22Rv1 (cell line): ENCODE measurements at regions not wholly inside any gene's neighbourhood (a gene's known extent, or its start where the extent isn't known, plus 50 kb on each side); places are given as distances from the start of the nearest gene placed in this dataset.

Experiments used
- H3K27ac ChIP-seq: fragments of 450-650 bp; 2 replicates; pipeline ENCODE4 v1.5.1; 2017
- ZFX ChIP-seq: fragments of 450-650 bp; IDR thresholded peaks from 2 replicates; pipeline ENCODE4 v1.6.1; 2017; ENCODE audit warnings: antibody characterized with exemption, borderline replicate concordance
- TF ChIP-seq, protein P1 (sequence below): fragments of 450-650 bp; IDR thresholded peaks from 2 replicates; pipeline ENCODE4 v1.5.1; 2017; ENCODE audit warnings: mild to moderate bottlenecking

DNA sequence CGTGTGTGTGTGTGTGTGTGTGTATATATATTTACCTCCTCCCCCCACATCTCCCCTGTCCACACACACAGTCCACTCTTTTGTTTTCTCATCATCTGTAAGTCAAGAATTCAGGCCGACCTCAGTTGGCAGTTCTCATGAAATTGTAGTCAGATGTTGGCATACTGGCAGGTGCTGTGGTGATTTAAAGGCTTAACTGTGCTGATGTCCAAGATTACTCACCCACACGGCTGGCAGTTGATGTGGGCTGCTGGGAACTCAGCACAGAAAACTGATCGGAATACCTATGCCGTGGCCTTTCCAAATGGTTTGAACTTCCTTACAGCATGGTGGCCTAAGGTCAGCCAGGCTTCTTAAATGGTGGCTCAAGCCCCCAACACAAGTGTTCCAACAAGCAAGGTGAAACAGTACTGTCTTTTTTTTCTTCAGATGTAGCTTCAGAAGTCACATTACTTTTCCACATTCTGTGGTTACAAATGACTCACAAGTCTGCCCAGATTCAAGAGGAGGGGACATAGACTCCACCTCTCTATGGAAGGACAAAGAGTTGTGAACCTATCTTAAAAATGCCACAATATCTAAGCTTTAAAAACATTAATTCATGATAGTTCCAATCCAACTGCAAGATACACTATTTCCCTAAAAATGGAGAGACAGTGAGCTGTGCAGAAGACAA, 198.5 kb upstream of the HS3ST4 start:
- TF ChIP-seq ZFX: no peak
- TF ChIP-seq, protein P1, sequence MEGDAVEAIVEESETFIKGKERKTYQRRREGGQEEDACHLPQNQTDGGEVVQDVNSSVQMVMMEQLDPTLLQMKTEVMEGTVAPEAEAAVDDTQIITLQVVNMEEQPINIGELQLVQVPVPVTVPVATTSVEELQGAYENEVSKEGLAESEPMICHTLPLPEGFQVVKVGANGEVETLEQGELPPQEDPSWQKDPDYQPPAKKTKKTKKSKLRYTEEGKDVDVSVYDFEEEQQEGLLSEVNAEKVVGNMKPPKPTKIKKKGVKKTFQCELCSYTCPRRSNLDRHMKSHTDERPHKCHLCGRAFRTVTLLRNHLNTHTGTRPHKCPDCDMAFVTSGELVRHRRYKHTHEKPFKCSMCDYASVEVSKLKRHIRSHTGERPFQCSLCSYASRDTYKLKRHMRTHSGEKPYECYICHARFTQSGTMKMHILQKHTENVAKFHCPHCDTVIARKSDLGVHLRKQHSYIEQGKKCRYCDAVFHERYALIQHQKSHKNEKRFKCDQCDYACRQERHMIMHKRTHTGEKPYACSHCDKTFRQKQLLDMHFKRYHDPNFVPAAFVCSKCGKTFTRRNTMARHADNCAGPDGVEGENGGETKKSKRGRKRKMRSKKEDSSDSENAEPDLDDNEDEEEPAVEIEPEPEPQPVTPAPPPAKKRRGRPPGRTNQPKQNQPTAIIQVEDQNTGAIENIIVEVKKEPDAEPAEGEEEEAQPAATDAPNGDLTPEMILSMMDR: no peak
- H3K27ac ChIP-seq: no peak overlapping the region

DNA sequence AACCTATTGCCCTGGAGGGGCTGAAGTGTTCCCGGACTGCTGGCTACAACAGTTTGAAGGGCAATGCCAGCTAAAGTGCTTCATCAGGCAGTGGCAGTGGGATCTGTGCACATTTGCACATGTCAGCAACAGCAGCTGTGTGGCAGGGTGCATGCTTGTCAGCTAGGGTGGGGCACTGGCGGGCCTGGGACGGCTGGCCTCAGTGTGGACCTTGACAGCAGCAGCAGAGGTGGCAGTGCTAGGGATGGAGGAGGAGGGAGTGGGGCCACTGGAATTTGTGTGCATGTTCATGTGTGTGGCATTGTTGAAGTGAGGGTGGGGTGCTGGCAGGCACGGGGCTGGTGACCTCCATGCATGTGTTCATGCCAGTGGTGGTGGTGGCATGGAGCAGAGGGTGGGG, 203.3 kb upstream of the HS3ST4 start:
- no peak overlapping the region for H3K27ac ChIP-seq
- TF ChIP-seq, protein P1: no peak
- no peak for TF ChIP-seq ZFX

DNA sequence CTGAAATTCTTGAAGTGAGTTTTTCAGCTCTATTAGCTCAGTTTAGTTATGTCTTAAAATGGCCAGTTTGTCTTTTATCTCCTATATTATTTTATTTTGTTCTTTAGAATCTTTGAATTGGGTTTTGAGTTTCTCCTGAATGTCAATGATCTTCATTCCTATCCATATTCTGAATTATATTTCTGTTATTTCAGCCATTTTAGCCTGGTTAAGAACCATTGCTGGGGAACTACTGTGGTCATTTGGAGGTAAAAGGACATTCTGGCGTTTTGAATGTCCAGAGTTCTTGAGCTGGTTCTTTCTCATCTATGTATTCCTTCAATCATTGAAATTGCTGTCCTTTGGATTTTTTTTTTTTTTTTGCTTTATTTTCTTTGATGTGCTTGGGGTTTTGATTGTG, 203.9 kb upstream of the HS3ST4 start:
- TF ChIP-seq, protein P1: no peak
- no peak for TF ChIP-seq ZFX
- H3K27ac ChIP-seq: no peak overlapping the region

DNA sequence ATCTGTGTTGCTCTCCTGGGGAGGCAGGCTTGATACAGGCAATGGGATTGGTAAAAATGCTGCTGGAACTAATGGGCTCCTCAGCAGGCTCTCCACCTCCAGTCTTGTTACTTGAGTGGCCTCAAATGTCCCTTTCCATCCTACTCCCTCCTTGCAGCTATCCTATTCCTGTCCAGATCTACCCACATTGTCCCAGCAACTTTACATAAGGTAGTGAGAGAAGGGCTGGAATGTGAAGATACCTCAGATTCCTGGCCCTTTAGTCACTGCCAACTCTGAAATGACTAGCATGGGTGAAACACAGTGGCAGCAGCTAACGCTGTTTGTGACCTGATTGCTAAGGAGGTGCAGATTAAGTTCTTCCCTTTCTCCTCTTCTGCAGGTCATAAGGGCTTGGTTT, 210.1 kb upstream of the HS3ST4 start:
- no peak overlapping the region for H3K27ac ChIP-seq
- no peak for TF ChIP-seq ZFX
- TF ChIP-seq, protein P1: no peak

DNA sequence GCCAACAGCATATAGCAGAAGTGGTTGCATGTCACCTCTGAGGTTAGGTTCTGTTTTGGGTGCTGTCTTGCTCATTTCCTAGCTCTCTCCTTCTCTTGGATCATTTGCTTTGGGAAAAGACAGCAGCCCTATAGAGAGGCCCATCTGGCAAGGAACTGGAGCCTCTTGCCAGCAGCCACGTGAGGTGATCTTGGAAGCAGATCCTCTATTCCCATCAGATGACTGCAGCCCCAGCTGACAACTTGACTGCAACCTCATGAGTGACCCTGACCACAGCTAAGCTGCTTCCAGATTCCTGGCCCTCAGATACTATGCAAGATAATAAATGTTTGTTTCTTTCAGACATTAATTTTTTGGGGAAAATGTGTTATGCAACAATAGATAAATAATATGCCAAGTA, 213.3 kb upstream of the HS3ST4 start:
- no peak for TF ChIP-seq ZFX

DNA sequence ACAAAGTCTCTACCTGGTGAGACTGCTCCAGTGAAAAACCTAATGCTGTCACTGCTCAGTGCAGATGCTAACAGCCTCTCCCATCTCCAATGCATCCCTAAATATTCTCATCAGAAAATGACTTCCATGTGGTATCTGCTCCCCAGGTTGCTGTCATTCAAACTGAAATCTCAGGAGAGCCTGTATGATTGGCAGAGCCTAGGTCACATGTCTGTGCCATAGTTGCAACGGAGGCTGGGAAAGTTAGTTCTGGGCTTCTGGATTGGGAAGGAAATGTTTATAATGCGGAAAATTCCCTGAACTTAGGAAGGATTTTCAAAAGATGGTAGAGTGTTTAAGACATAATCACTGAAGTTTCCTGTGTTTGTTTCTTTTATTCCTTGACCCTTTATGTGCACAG, 206.4 kb upstream of the ZKSCAN2 start:
- TF ChIP-seq, protein P1: no peak
- no peak for TF ChIP-seq ZFX
- no peak overlapping the region for H3K27ac ChIP-seq

More for the DNA sequence above, 213.3 kb upstream of the HS3ST4 start:
- H3K27ac ChIP-seq: no peak overlapping the region

DNA sequence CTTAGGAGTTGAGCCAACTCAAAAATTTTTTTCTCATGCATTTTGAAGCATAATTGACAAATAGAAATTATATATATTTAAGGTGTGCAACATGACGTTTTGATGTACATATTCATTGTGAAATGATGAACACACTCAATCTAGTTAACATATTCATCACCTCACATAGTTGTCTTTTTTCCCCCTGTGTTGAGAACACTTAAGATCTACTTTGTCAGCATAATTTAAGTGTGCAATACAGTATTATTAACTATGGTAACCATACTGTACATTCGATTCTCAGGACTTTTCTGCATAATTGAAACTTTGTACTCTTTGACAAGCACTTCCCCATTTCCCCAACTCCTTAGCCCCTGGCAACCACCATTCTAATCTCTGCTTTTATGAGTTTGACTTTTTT, 192.2 kb upstream of the ZKSCAN2 start:
- H3K27ac ChIP-seq: no peak overlapping the region
- TF ChIP-seq, protein P1: no peak
- TF ChIP-seq ZFX: no peak

DNA sequence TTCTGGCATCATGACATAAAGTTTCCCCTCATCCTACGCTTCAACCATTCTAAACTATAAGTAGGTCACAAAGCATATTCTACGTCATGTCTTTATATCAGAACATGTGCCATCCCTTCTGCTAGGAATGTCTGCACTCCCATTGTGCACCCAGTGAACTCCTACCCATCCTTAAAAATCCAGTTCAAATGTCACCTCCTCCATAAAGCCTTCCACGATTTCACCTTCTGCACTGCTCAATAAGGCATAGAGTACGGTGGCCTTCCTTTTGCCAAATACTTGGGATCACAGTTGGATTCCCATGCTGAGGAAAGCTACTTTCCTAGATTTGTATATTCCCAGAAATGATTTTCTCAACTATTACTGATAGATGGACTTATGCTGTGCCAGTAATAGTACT, 186.3 kb upstream of the ZKSCAN2 start:
- H3K27ac ChIP-seq: no peak overlapping the region

More for the DNA sequence above, 186.3 kb upstream of the ZKSCAN2 start:
- TF ChIP-seq, protein P1: no peak
- TF ChIP-seq ZFX: no peak
